HG02885 (cell line): ENCODE measurements at regions not wholly inside any gene's neighbourhood (a gene's known extent, or its start where the extent isn't known, plus 50 kb on each side); places are given as distances from the start of the nearest gene placed in this dataset.
"Not testable (repeated sequence)": the region's sequence is repeated elsewhere in the genome, so short reads cannot be mapped to it uniquely, and the experiment has no call there.

Source experiments
- ATAC-seq: cut with Tn5 transposase; IDR thresholded peaks from one replicate; pipeline ENCODE4 v1.9.1; 2021; ENCODE audit warnings: mild to moderate bottlenecking; ENCODE audit not compliant: unreplicated experiment, poor library complexity

- no peak for ATAC-seq
Observed at GRCh38 chr20:56689318-56689717, 60.2 kb downstream of the TFAP2C start.

GRCh38 chr20:56689852-56690485 lies 60.9 kb downstream of the TFAP2C start:
- ATAC-seq, result no peak

GRCh38 chr20:56690531-56691175 lies 61.5 kb downstream of the TFAP2C start:
- ATAC-seq, result no peak

GRCh38 chr20:56691325-56691998 lies 62.4 kb downstream of the TFAP2C start:
- ATAC-seq, result no peak

GRCh38 chr20:56693217-56693616 lies 64.1 kb downstream of the TFAP2C start:
- ATAC-seq, result no peak

GRCh38 chr20:56697476-56697875 lies 68.4 kb downstream of the TFAP2C start:
- ATAC-seq, result no peak

GRCh38 chr20:56698297-56698696 lies 69.2 kb downstream of the TFAP2C start:
- no peak for ATAC-seq

GRCh38 chr20:56698749-56699148 lies 69.6 kb downstream of the TFAP2C start:
- no peak for ATAC-seq

- ATAC-seq, result no peak
Observed at GRCh38 chr20:56702931-56703840, 74.1 kb downstream of the TFAP2C start.

GRCh38 chr20:56706867-56707360 lies 77.8 kb downstream of the TFAP2C start:
- ATAC-seq, result no peak

GRCh38 chr20:56708991-56709390 lies 79.9 kb downstream of the TFAP2C start:
- ATAC-seq, result no peak

GRCh38 chr20:56710125-56710524 lies 81.0 kb downstream of the TFAP2C start:
- no peak for ATAC-seq

GRCh38 chr20:56710577-56710976 lies 81.5 kb downstream of the TFAP2C start:
- not testable (repeated sequence) for ATAC-seq

- no peak for ATAC-seq
Observed at GRCh38 chr20:56711018-56711417, 81.9 kb downstream of the TFAP2C start.

- no peak for ATAC-seq
Observed at GRCh38 chr20:56715309-56715708, 86.2 kb downstream of the TFAP2C start.

- no peak for ATAC-seq
Observed at GRCh38 chr20:56715902-56716519, 86.9 kb downstream of the TFAP2C start.

- no peak for ATAC-seq
Observed at GRCh38 chr20:56716806-56717205, 87.7 kb downstream of the TFAP2C start.

GRCh38 chr20:56718816-56719215 lies 89.7 kb downstream of the TFAP2C start:
- no peak for ATAC-seq

- no peak for ATAC-seq
Observed at GRCh38 chr20:56720620-56721213, 91.6 kb downstream of the TFAP2C start.

- ATAC-seq, result no peak
Observed at GRCh38 chr20:56722042-56722441, 92.9 kb downstream of the TFAP2C start.
